ENCODE measurements at regions not wholly inside any gene's neighbourhood (a gene's known extent, or its start where the extent isn't known, plus 50 kb on each side); places are given as distances from the start of the nearest gene placed in this dataset.

- no peak for TF ChIP-seq POLR2AphosphoS5 (IDR thresholded peaks at IDR 0.05; ENCODE audit: low read depth)
- no peak for TF ChIP-seq CREB1 (CRISPR knock-in tag; IDR thresholded peaks at IDR 0.05; ENCODE audit: low read depth)
- TF ChIP-seq, protein P1, sequence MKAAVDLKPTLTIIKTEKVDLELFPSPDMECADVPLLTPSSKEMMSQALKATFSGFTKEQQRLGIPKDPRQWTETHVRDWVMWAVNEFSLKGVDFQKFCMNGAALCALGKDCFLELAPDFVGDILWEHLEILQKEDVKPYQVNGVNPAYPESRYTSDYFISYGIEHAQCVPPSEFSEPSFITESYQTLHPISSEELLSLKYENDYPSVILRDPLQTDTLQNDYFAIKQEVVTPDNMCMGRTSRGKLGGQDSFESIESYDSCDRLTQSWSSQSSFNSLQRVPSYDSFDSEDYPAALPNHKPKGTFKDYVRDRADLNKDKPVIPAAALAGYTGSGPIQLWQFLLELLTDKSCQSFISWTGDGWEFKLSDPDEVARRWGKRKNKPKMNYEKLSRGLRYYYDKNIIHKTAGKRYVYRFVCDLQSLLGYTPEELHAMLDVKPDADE (IDR thresholded peaks at IDR 0.05) = no peak
- TF ChIP-seq ZNF114 (CRISPR knock-in tag; IDR thresholded peaks at IDR 0.05) = no peak
- no peak for TF ChIP-seq CTCF (conservative IDR thresholded peaks at IDR 0.05; ENCODE audit: low read depth in 2 of 2)
- TF ChIP-seq, protein P2, sequence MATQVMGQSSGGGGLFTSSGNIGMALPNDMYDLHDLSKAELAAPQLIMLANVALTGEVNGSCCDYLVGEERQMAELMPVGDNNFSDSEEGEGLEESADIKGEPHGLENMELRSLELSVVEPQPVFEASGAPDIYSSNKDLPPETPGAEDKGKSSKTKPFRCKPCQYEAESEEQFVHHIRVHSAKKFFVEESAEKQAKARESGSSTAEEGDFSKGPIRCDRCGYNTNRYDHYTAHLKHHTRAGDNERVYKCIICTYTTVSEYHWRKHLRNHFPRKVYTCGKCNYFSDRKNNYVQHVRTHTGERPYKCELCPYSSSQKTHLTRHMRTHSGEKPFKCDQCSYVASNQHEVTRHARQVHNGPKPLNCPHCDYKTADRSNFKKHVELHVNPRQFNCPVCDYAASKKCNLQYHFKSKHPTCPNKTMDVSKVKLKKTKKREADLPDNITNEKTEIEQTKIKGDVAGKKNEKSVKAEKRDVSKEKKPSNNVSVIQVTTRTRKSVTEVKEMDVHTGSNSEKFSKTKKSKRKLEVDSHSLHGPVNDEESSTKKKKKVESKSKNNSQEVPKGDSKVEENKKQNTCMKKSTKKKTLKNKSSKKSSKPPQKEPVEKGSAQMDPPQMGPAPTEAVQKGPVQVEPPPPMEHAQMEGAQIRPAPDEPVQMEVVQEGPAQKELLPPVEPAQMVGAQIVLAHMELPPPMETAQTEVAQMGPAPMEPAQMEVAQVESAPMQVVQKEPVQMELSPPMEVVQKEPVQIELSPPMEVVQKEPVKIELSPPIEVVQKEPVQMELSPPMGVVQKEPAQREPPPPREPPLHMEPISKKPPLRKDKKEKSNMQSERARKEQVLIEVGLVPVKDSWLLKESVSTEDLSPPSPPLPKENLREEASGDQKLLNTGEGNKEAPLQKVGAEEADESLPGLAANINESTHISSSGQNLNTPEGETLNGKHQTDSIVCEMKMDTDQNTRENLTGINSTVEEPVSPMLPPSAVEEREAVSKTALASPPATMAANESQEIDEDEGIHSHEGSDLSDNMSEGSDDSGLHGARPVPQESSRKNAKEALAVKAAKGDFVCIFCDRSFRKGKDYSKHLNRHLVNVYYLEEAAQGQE (IDR thresholded peaks at IDR 0.05; ENCODE audit: unreplicated experiment) = no peak
- no peak for TF ChIP-seq ZNF462 (CRISPR knock-in tag; IDR thresholded peaks at IDR 0.05)
- no peak for TF ChIP-seq NANOG (IDR thresholded peaks at IDR 0.05; ENCODE audit: borderline replicate concordance)
- TF ChIP-seq EZH2 (IDR thresholded peaks at IDR 0.05; ENCODE audit: low read depth, unreplicated experiment) = no peak
- no peak for TF ChIP-seq ZNF331 (CRISPR knock-in tag; IDR thresholded peaks at IDR 0.05; ENCODE audit: low read depth)
- TF ChIP-seq JUNB (IDR thresholded peaks at IDR 0.05; ENCODE audit: unreplicated experiment) = no peak
- no peak for TF ChIP-seq STAT1 (IDR thresholded peaks at IDR 0.05; ENCODE audit: unreplicated experiment)
- no peak for TF ChIP-seq EZH2phosphoT487 (IDR thresholded peaks at IDR 0.05; ENCODE audit: unreplicated experiment)
- Mint-ChIP-seq H3K4me3 (no peak overlapping the region), H3K36me3 (ENCODE audit: low read depth) (no peaks in the 10 kb centered on the region; the same call in 2 of the 3 replicates), H3K9me3 (no peaks in the 10 kb centered on the region), H3K4me1 (peaks cover 5% of the 10 kb centered on the region), H3K27ac (no peak overlapping the region), H3K27me3 (ENCODE audit: insufficient read depth, low read depth, poor library complexity) (peaks cover 5% of the 10 kb centered on the region)
- Histone ChIP-seq H3K27ac (ENCODE audit: low read depth) (no peak overlapping the region), H3K4me1 (ENCODE audit: insufficient read depth) (no peaks in the 10 kb centered on the region), H3K4me3 (no peak overlapping the region), H4K20me1 (replicated peaks; ENCODE audit: insufficient read depth) (no peaks in the 10 kb centered on the region), H3F3A (replicated peaks; ENCODE audit: low read depth) (no peaks in the 10 kb centered on the region), H3K4me2 (no peak overlapping the region), H3K9me2 (ENCODE audit: insufficient read depth) (no peaks in the 10 kb centered on the region), H3K79me2 (replicated peaks; ENCODE audit: insufficient read depth) (no peaks in the 10 kb centered on the region), H2AFZ (no peak overlapping the region), H3K36me3 (ENCODE audit: insufficient read depth) (no peaks in the 10 kb centered on the region), H3K27me3 (ENCODE audit: insufficient read depth) (no peaks in the 10 kb centered on the region)
- no peak for DNase-seq (ENCODE audit: low spot score)
- ATAC-seq = no peak
Measured at GRCh38 chr16:22719945-22720344, 94.0 kb upstream of the HS3ST2 start.
